Muscle layer of colon (tissue), 2 donors: ENCODE measurements at regions not wholly inside any gene's neighbourhood (a gene's known extent, or its start where the extent isn't known, plus 50 kb on each side); places are given as distances from the start of the nearest gene placed in this dataset.
"Not testable (repeated sequence)": the region's sequence is repeated elsewhere in the genome, so short reads cannot be mapped to it uniquely, and the experiment has no call there.

ENCODE experiments used
- H3K27ac ChIP-seq: one replicate; pipeline ENCODE4 v1.7.0; 2013; ENCODE audit warnings: low read depth, mild to moderate bottlenecking, low read length, moderate library complexity
- H3K27me3 ChIP-seq, 2 donors: one replicate each; pipeline ENCODE4 v1.7.0; 2013; ENCODE audit warnings: low read length in 2 of 2, mild to moderate bottlenecking in 2 of 2; ENCODE audit not compliant: insufficient read depth in 2 of 2, control insufficient read depth in 1 of 2
- H3K36me3 ChIP-seq: one replicate; pipeline ENCODE4 v1.7.0; 2013; ENCODE audit warnings: mild to moderate bottlenecking, low read length; ENCODE audit not compliant: insufficient read depth
- H3K4me1 ChIP-seq: one replicate; pipeline ENCODE4 v1.7.0; 2013; ENCODE audit warnings: mild to moderate bottlenecking, low read length; ENCODE audit not compliant: insufficient read depth
- H3K4me3 ChIP-seq, 2 donors: one replicate each; pipeline ENCODE4 v1.7.0; 2013; ENCODE audit warnings: low read length in 2 of 2, low read depth in 1 of 2, mild to moderate bottlenecking in 1 of 2, moderate library complexity in 1 of 2
- H3K9ac ChIP-seq: one replicate; pipeline ENCODE4 v1.7.0; 2013; ENCODE audit warnings: low read length
- H3K9me3 ChIP-seq: one replicate; pipeline ENCODE4 v1.7.0; 2013; ENCODE audit warnings: mild to moderate bottlenecking, low read length
- donor health status: abdominal sarcoma.
- donor health status: Adenocarcinoma of cecum.

DNA sequence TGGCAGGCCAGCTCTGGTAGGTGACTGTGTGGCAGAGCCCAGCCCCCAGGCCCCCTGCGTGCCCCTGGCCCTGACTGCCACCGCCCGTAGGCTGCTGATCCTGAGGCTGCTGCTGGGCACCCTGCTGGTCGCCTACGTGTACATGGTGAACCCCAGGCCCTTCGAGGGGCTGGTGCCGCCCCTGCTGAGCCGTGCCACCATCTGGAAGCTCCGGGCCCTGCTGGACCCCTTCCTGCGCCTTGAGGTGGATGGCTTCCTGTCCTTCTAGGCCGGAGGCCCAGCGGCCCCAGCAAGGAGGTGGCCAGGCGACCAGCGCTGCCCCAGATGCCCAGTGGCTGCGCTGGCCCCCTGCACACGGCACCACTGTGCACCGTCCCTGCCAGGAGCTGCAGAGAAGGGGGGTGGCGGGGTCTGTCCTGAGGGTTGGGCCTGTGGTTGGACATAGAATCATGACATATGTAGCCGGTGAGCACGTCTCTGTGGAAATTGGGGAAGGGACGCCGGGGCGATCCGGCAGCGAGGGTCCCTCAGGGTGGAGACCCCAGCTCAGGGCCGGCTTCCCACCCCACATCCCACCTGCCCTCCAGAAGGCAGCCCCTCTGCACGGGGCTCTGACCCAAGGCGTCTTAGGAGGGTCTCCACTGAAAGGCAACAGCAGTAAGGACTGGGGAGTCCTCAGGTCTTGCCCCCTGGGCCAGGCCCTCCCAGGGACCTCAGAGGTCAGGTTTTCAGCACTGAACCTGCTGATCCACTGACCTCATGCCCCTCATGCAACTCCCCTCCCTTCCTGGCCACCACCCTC lies 185.4 kb downstream of the IGLL1 start:
- Histone ChIP-seq H3K4me1 (no peaks in the 10 kb centered on the region), H3K9ac (no peak overlapping the region), H3K27me3 (no peaks in the 10 kb centered on the region), H3K27ac (no peak overlapping the region), H3K4me3 (no peak overlapping the region), H3K36me3 (no peaks in the 10 kb centered on the region), H3K9me3 (no peaks in the 10 kb centered on the region)

DNA sequence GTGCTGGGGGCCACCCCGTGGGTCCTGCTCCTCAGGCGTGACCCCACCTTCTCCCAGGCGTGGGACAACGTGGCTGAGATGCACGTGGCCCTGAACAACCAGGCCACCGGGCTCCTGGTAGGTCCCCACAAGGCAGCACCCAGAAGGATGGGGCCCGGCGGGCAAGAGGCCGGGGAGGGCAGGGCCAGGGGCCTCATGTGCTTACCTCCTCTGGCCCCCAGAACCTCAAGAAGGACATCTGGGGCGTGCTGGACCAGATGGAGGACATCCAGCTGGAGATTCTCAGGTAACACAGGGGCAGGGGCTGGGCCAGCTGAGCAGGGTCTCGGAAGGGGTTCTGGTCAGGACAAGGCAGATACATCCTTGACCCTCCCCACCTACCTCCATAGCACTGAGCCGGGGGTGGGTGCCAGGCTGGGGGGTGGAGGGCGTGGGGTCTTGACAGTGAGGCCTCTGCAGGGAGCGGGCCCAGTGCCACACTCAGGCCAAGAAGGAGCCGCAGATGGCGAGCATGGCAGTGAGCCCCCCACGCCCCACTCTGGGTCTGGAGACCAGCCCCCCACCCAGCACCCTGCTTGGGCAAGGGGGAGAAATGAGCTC lies 186.3 kb downstream of the IGLL1 start:
- Histone ChIP-seq H3K9me3 (no peaks in the 10 kb centered on the region), H3K27me3 (no peaks in the 10 kb centered on the region), H3K36me3 (no peaks in the 10 kb centered on the region), H3K4me1 (no peaks in the 10 kb centered on the region), H3K9ac (no peak overlapping the region), H3K4me3 (no peak overlapping the region), H3K27ac (no peak overlapping the region)

DNA sequence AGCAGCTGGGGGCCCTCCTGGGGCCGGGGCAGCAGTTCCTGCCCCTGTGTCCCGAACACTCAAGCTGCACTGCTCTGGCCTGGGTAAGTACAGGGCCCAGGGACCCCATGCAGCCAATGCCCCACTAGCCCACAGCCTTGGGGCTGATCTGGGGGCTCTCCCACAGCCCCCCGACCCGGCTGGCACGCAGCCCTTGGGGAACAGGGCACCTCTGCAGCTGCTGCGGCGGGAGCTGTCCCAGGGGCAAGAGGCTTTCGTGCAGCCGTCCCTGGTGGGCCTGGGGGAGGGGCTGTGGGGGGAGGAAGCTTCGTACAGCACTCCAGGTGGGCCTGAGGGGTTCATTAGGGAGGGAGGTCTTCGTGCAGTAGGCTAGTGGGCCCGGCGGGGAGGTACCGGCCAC lies 186.9 kb downstream of the IGLL1 start:
- H3K4me1 ChIP-seq, H3K9me3 ChIP-seq, H3K27ac ChIP-seq, H3K27me3 ChIP-seq, H3K4me3 ChIP-seq, H3K9ac ChIP-seq, H3K36me3 ChIP-seq: not testable (repeated sequence)

DNA sequence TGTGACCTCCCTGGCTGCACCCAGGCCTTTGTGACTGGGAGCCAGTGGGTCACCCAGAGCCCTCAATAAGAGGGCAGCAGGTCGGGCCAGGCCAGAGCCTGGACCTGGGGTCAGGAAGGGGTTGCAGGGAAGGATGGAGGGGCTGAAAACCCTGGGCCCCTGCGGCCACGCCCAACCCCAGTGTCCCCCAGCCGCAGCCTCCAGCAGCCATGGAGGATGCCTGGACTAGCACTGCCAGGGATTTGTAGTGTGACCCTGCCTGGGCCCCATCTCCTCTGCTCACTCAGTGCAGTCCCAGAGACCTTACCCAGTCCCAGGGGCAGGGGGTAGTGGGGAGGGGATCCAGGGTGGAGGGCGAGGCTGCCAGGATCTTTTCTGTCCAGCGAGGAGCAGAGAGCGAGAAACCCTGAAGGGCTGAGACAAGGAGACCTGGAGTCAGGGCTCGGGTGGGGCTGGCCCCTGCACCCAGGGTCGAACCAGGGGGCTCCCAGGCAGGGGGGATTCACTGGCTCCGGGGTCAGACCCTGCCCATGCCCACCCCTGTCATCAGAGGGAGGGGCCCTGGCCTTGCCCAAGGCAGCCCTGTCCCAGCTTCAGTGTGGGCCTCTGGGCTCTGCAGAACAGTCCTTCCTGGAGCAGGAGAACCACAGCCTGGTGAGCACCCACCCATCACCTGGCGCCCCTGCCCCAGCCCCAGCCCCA lies 187.5 kb downstream of the IGLL1 start:
- Histone ChIP-seq H3K36me3 (no peaks in the 10 kb centered on the region), H3K27me3 (no peaks in the 10 kb centered on the region), H3K4me3 (no peak overlapping the region), H3K27ac (no peak overlapping the region), H3K4me1 (no peaks in the 10 kb centered on the region), H3K9me3 (no peaks in the 10 kb centered on the region), H3K9ac (no peak overlapping the region)

DNA sequence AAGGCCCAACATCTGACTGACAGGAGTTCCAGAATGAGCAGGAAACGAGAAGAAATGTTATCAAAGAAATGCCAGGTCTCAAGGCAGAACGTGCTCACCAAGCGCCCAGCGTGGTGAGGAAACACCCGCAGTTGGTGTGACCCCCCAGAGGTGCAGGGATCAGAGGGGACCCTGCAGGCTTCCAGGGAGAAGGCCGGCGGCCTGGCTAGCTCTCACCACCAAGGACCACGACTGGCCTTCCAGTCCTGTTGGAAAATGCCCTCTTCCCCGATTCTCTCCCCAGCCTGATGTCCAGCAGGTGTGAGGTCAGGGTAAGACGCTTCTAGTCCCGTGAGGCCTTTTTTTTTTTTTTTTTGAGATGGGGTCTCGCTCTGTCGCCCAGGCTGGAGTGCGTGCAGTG lies 189.1 kb downstream of the IGLL1 start:
- H3K9me3 ChIP-seq, result no peaks in the 10 kb centered on the region
- H3K36me3 ChIP-seq, result no peaks in the 10 kb centered on the region

DNA sequence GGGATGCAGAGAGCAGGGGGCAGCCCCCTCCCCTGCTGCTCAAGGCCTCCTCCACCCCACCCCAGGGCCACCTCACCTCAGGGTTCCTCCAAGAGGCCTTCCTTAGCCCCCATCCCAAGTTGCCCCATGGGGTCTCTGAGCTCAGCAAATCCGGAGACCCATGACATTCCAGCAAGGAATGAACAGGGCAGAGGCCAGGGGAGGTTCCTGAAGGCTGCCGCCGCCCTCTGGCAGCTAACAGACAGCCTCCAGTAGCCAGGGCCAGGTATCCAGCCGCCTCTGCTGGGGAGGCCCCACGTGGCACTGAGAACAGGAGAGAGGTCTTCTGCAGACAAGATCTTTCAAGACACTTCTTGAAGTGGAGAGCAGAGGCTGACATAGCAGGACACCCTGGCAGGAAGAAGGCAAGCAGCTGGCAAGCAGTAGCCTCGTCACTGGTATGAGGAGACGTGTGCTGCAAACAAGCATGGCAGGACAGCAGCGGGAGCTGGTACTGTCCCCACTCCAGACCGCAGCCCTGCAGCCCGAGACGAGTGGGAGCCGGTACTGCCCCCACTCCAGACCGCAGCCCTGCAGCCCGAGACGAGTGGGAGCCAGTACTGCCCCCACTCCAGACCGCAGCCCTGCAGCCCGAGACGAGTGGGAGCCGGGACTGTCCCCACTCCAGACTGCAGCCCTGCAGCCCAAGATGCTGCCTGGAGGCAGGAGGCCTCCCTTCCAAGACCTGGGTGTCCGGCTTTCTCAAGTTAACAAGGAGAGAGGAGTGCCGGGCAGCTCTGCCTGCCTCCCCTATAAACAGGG lies 190.6 kb downstream of the IGLL1 start:
- Histone ChIP-seq H3K9ac (no peak overlapping the region), H3K27ac (no peak overlapping the region), H3K4me3 (no peak overlapping the region), H3K36me3 (no peaks in the 10 kb centered on the region), H3K9me3 (no peaks in the 10 kb centered on the region), H3K27me3 (no peaks in the 10 kb centered on the region), H3K4me1 (no peaks in the 10 kb centered on the region)

More for the DNA sequence above, 189.1 kb downstream of the IGLL1 start:
- Histone ChIP-seq H3K4me1 (no peaks in the 10 kb centered on the region), H3K27ac (no peak overlapping the region), H3K4me3 (no peak overlapping the region), H3K9ac (no peak overlapping the region), H3K27me3 (no peaks in the 10 kb centered on the region)

DNA sequence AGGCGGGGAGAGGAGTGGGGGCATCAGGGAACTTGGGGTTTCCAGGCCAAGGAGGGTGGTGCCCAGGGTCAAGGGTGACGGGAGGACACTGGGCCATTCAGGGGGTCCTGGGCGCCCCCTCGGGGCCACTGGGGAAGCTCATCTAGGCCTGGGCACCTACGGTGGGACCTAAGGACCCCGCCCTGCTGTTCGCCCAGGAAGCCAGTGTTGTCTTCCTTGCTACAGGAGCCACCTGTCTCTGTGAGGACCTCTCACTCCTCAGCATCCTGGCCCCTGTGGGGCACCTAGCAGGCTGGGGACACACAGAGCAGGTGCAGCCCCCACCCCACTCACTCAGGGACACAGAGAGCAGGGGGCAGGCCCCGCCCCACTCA lies 191.6 kb downstream of the IGLL1 start:
- no peaks in the 10 kb centered on the region for H3K4me1 ChIP-seq
- no peaks in the 10 kb centered on the region for H3K27me3 ChIP-seq
- H3K36me3 ChIP-seq, result no peaks in the 10 kb centered on the region
- no peaks in the 10 kb centered on the region for H3K9me3 ChIP-seq
- no peak overlapping the region for H3K27ac ChIP-seq
- no peak overlapping the region for H3K4me3 ChIP-seq
- no peak overlapping the region for H3K9ac ChIP-seq

DNA sequence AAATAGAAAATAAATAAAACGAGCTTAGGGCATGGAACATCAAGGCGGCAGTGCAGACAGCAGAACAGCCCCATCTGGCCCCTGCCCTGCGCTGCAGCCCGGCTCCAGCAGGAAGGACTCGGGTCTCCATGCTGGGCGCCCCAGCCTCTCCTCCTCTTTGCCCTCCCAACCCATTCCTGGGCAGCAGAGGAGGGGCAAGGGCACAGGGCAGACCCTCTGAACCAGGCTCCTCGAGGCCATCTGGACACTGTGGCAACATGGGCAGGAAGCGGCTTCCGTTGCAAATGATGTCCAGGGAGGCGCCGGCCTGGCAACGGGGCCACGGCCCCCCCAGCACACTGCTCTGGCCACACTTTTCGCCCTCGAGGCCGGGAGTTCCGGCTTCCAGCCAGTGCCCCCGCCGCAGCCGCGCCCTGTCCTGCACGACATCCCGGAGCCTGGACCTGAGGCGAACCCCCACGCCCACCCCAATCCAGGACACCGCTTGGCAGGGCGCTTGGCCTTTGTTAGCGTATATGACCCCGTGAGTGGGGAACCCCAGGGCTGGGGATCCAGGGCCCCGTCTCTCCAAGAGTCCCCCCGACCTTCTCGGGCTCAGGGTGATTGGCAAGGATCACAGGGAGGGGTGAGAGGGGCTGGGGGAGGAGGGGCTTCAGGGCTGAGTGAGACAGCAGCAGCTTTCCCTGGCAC lies 192.1 kb downstream of the IGLL1 start:
- Histone ChIP-seq H3K9me3 (no peaks in the 10 kb centered on the region), H3K27ac (no peak overlapping the region), H3K4me1 (no peaks in the 10 kb centered on the region), H3K36me3 (no peaks in the 10 kb centered on the region), H3K9ac (no peak overlapping the region), H3K4me3 (no peak overlapping the region), H3K27me3 (no peaks in the 10 kb centered on the region)

DNA sequence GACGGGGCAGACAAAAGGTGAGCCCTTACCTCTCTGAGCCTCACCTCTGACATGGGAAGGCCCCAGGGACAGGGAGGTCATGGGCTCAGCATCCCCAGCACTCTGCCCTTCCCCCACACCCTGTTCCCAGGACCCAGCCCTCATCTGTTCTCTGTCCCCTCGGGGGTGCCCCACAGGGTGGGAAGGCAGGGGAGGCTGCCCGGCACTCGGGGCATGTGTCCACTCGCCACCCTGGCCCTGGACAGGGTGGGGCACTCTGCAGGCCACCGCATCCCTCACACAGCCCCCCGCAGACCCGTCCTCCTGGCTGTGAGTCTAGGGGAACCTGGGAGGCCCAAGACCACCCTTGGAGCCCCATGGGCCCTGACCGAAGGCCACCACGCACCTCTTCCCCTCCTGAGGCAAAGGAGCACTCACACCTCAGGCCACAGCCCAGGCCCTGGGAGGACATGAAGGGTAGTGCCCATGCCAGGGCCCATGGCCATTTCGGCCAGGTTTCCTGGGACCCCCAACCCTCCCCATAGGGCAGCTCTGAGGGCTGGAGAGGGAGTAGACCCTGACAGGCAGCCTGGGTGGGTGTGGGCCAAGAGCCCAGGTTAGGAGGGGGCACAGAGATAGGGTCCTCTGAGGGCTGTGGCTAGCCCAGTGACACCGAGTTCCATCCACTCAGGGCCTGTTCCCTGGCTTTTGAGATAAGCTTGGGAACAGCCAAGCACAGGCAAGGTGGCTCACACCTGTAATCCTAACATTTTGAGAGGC lies 193.1 kb downstream of the IGLL1 start:
- Histone ChIP-seq H3K27me3 (no peaks in the 10 kb centered on the region), H3K36me3 (no peaks in the 10 kb centered on the region), H3K4me3 (no peak overlapping the region), H3K9ac (no peak overlapping the region), H3K27ac (no peak overlapping the region), H3K9me3 (no peaks in the 10 kb centered on the region), H3K4me1 (no peaks in the 10 kb centered on the region)

DNA sequence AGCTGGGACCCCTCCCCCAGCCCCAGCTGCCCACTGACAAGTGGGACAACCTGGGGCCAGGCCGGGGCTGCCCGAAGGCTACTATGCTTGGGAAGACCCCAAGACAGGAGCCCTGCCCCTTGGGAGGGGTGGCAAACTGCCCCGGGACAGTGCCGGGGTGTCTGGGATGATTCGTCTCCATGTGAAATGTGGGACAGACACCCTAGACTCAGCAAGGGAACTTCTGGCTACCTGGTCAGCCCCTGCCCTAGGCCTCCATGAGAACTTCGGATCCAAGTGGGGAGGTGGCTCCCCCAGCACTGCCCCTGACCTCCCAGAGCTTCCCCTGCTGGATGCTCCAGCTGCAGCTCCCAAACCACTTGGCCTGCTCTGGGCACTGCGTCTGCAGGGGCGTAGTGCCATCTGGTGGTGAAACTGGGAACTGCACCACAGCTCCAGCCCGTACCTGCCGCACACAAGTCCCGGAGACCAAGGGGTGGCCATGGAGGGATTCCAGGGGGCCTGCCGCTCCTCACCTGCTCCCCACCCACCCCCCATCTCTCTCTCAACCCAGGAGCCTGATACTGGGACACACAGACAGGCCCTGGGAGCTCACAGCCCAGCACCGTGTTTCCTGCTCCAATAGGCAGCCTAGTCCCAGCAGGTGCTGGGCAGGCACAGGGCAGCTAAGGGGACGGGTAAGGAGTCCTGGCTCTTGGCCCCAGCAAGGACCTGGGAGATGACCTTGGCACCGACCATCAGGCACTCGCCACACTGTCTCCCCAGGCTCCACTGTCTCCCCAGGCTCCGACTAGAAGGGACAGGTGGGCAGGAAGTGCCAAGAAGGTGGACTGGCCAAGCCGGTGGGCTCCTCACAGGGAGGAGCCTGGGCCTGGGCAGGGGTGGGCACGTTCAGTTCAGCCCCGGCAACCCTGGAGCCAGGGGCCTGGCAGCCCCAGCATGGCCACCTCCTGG lies 194.1 kb downstream of the IGLL1 start:
- Histone ChIP-seq H3K27ac (no peak overlapping the region), H3K9ac (no peak overlapping the region), H3K36me3 (no peaks in the 10 kb centered on the region)

More for the DNA sequence above, 194.1 kb downstream of the IGLL1 start:
- H3K4me3 ChIP-seq, result no peak overlapping the region
- no peaks in the 10 kb centered on the region for H3K27me3 ChIP-seq
- no peaks in the 10 kb centered on the region for H3K9me3 ChIP-seq
- H3K4me1 ChIP-seq, result no peaks in the 10 kb centered on the region
